Peyer's patch (tissue), 4 donors: ENCODE measurements at regions not wholly inside any gene's neighbourhood (a gene's known extent, or its start where the extent isn't known, plus 50 kb on each side); places are given as distances from the start of the nearest gene placed in this dataset.

Source experiments
- DNase-seq, 3 donors: peaks; one replicate each; pipeline ENCODE4 v3.0.0-alpha.2; 2017 to 2019
- H3K27ac ChIP-seq, 4 donors: fragments of 200-600 bp; sonication (generic); one replicate each; pipeline ENCODE4 v1.5.1; 2016 to 2019
- H3K27me3 ChIP-seq, 2 donors: fragments of 200-600 bp; sonication (generic); one replicate each; pipeline ENCODE4 v1.5.1; 2019
- H3K36me3 ChIP-seq, 3 donors: fragments of 200-600 bp; sonication (generic); one replicate each; pipeline ENCODE4 v1.5.1; 2016 to 2019
- H3K4me1 ChIP-seq, 4 donors: fragments of 200-600 bp; sonication (generic); one replicate each; pipeline ENCODE4 v1.5.1; 2016 to 2019
- H3K4me3 ChIP-seq, 4 donors: fragments of 200-600 bp; sonication (generic); 1 replicate in 3 of 4; 2 replicates in 1 of 4; pipeline ENCODE4 v1.5.1; 2016 to 2019; ENCODE audit warnings: mild to moderate bottlenecking in 1 of 4
- H3K9me3 ChIP-seq, 4 donors: fragments of 200-600 bp; sonication (generic); one replicate each; pipeline ENCODE4 v1.5.1; 2016 to 2019; ENCODE audit warnings: mild to moderate bottlenecking in 1 of 4
- POLR2A ChIP-seq, 2 donors: fragments of 450-650 bp; IDR thresholded peaks; one replicate each; pipeline ENCODE4 v1.5.1; 2017; ENCODE audit warnings: antibody characterized with exemption in 2 of 2, mild to moderate bottlenecking in 2 of 2, moderate library complexity in 2 of 2
- TF ChIP-seq, protein P1 (sequence below), 6 experiments: fragments of 450-650 bp in 4 of 6; fragments of 200-600 bp in 2 of 6; sonication (generic) in 1 of 6; IDR thresholded peaks; one replicate each; pipeline ENCODE4 v1.5.1; 2017 to 2019; ENCODE audit warnings: antibody characterized with exemption in 6 of 6, mild to moderate bottlenecking in 3 of 6, moderate library complexity in 1 of 6

DNA sequence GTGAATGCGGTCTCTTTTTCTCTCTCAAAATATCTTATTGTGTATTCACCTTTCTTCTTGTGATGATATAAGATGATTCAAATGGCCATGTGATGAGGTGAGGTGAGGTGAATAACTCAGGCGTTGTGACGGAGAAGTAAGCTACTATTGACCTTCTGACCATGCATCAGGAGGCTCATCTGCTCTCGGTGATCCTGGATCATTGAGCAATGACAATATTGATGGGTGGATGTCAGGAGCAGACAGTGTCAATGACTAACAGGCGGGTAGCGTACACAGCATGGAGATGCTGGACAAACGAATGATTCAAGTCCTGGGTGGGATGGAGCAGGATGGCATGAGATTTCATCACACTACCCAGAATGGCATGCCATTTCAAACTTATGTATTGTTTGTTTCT lies 119.6 kb downstream of the PXDC1 start:
- H3K27ac ChIP-seq = no peak overlapping the region
- H3K36me3 ChIP-seq = no peaks in the 10 kb centered on the region
- no peak overlapping the region for H3K4me3 ChIP-seq
- TF ChIP-seq, protein P1, sequence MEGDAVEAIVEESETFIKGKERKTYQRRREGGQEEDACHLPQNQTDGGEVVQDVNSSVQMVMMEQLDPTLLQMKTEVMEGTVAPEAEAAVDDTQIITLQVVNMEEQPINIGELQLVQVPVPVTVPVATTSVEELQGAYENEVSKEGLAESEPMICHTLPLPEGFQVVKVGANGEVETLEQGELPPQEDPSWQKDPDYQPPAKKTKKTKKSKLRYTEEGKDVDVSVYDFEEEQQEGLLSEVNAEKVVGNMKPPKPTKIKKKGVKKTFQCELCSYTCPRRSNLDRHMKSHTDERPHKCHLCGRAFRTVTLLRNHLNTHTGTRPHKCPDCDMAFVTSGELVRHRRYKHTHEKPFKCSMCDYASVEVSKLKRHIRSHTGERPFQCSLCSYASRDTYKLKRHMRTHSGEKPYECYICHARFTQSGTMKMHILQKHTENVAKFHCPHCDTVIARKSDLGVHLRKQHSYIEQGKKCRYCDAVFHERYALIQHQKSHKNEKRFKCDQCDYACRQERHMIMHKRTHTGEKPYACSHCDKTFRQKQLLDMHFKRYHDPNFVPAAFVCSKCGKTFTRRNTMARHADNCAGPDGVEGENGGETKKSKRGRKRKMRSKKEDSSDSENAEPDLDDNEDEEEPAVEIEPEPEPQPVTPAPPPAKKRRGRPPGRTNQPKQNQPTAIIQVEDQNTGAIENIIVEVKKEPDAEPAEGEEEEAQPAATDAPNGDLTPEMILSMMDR (IDR thresholded peaks at IDR 0.05) = no peak
- no peak for TF ChIP-seq POLR2A (IDR thresholded peaks at IDR 0.05)
- no peak for DNase-seq
- no peaks in the 10 kb centered on the region for H3K4me1 ChIP-seq
- H3K27me3 ChIP-seq = no peaks in the 10 kb centered on the region
- no peaks in the 10 kb centered on the region for H3K9me3 ChIP-seq

DNA sequence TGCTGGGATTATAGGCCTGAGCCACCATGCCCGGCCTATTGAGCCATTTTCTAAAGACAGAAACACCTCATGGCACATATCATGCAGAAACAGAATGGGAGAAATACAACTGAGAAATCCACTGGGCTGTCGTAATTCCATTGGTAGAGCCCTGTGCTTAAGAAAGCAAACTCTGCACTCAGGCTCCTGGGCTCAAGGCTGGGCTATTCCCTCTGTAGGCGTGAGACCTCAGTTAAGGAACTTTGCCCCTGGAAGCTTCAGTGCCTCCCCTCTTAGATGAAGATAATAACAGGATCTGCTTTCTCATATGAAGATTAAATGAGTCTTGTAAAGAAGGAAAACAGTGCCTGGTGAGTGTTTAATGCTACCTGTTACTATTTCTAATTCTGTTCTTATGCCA lies 120.3 kb downstream of the PXDC1 start:
- no peak overlapping the region for H3K4me3 ChIP-seq
- no peaks in the 10 kb centered on the region for H3K9me3 ChIP-seq
- no peak overlapping the region for H3K27ac ChIP-seq
- no peak for TF ChIP-seq POLR2A (IDR thresholded peaks at IDR 0.05)
- TF ChIP-seq, protein P1 (IDR thresholded peaks at IDR 0.05) = no peak
- no peaks in the 10 kb centered on the region for H3K4me1 ChIP-seq
- H3K27me3 ChIP-seq = no peaks in the 10 kb centered on the region
- DNase-seq = no peak
- no peaks in the 10 kb centered on the region for H3K36me3 ChIP-seq

DNA sequence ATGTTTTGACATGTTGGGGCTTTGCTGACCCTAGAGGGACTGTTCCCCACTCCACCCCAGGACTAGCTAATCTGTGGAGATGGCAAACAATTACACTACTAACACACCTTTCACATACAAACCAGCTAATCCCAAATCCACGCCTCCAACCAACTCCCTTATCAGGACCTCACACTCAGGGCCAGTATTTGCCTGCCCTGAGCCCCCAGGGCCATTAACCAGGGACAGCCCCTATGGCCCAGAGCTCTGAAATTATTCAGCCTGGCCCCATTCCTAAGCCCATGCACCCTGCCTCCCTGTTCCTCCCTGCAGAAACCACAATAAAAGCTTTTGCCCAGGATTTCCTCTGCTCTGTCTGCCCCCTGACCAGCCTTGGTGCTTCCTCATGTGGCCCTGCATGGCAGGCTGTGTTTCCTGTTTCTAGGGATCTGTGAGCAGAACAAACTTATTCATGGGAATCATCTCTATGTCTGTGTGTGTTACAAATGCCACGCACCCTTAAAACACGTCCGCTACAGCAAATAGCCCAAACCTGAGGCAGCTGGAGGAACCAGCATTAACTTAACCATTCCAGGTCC lies 121.2 kb downstream of the PXDC1 start:
- H3K9me3 ChIP-seq = no peaks in the 10 kb centered on the region
- TF ChIP-seq, protein P1 (IDR thresholded peaks at IDR 0.05) = no peak
- TF ChIP-seq POLR2A (IDR thresholded peaks at IDR 0.05) = no peak
- H3K27me3 ChIP-seq = no peaks in the 10 kb centered on the region
- DNase-seq = no peak
- H3K27ac ChIP-seq = no peak overlapping the region
- H3K36me3 ChIP-seq = no peaks in the 10 kb centered on the region
- no peak overlapping the region for H3K4me3 ChIP-seq
- H3K4me1 ChIP-seq = no peaks in the 10 kb centered on the region

DNA sequence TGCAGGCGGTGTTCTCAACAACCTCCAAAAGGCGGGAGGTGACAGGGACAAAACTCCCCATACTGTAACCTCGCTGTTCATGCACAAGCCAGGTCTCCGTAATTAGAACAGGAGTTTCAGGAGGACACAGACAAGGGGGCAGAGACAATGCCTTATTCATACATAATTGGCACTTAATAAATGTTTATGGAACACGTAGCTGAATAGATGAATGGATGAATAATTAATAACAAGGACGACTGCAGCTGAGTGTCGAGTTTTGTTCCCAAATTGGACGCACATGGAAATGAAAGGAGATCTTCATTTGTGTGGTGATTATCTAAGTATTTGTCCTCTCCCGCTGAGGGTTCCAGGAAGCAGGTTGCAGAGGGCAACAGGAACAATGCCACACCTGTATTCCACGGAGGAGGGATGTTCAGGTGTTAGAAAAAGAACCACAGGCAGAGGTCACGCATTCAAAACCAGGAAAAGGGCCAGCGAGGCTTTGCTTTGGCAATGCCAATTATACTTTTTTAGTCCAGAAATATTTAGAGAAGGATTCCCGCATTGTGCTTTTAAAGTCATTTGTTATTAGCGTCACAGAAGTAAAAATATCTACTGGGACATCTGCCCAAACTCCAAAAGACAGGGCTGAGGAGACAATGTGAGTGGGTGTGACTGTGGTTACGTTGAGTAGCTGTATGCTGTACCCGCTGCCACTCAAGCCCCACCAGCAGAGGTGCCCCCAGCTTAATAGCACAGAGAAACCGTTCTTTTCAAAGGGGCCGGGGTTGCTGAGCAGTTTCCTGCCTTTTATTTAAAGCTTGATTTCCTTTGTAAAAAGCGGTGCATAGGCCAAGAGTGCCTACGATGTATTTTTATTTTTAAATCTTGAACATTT lies 123.3 kb downstream of the PXDC1 start:
- no peak for DNase-seq
- no peak overlapping the region for H3K4me3 ChIP-seq
- H3K27ac ChIP-seq = no peak overlapping the region
- H3K27me3 ChIP-seq = no peaks in the 10 kb centered on the region
- no peaks in the 10 kb centered on the region for H3K4me1 ChIP-seq
- H3K36me3 ChIP-seq = no peaks in the 10 kb centered on the region
- no peak for TF ChIP-seq POLR2A (IDR thresholded peaks at IDR 0.05)
- TF ChIP-seq, protein P1 (IDR thresholded peaks at IDR 0.05) = no peak
- H3K9me3 ChIP-seq = no peaks in the 10 kb centered on the region

DNA sequence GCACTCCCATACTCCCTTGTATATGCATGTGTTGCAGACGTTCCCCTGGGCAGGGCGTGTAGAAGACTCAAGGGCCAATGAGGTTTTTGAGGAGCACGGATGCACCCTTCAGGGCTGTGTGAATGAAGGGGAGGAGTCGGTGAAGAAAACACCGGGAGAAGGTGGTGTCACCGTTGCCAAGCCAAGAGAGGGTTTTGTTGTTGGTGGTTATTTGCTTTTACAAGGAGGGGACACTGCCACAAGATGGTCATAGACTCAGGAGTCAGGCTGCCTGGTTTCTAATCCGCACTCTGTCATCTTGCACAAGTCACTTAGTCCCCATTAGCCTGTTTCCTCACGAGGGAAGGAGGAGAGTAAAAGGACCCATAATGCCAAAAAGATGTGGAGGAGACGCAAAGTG lies 124.0 kb downstream of the PXDC1 start:
- Histone ChIP-seq H3K27me3 (no peaks in the 10 kb centered on the region), H3K36me3 (no peaks in the 10 kb centered on the region), H3K27ac (no peak overlapping the region), H3K4me3 (no peak overlapping the region), H3K4me1 (no peaks in the 10 kb centered on the region), H3K9me3 (no peaks in the 10 kb centered on the region)
- TF ChIP-seq, protein P1 (IDR thresholded peaks at IDR 0.05) = no peak
- no peak for TF ChIP-seq POLR2A (IDR thresholded peaks at IDR 0.05)
- no peak for DNase-seq
